Spleen (tissue), 11 donors: ENCODE measurements at regions not wholly inside any gene's neighbourhood (a gene's known extent, or its start where the extent isn't known, plus 50 kb on each side); places are given as distances from the start of the nearest gene placed in this dataset.

Experiments
- DNase-seq: peaks from one replicate; pipeline ENCODE4 v3.0.0-alpha.2; 2020
- H3K27ac ChIP-seq, 8 donors: fragments of 200-600 bp; sonication (generic) in 7 of 8; 1 replicate in 4 of 8; 2 replicates in 4 of 8; pipeline versions ENCODE4 v1.5.0 to v1.8.0; 2016 to 2021; ENCODE audit warnings: inconsistent platforms in 4 of 8, mild to moderate bottlenecking in 4 of 8, moderate library complexity in 1 of 8
- H3K27me3 ChIP-seq, 7 donors: fragments of 200-600 bp; sonication (generic) in 6 of 7; replicated peaks in 1 of 7; 1 replicate in 4 of 7; 2 replicates in 3 of 7; pipeline versions ENCODE4 v1.5.0 to v1.8.0; 2016 to 2021; ENCODE audit warnings: inconsistent platforms in 3 of 7, mild to moderate bottlenecking in 1 of 7
- H3K36me3 ChIP-seq, 6 donors: fragments of 200-600 bp; sonication (generic) in 5 of 6; 1 replicate in 4 of 6; 2 replicates in 2 of 6; pipeline versions ENCODE4 v1.5.0 to v1.8.0; 2016 to 2021; ENCODE audit warnings: inconsistent platforms in 2 of 6
- H3K4me1 ChIP-seq, 6 donors: fragments of 200-600 bp; sonication (generic) in 5 of 6; 1 replicate in 3 of 6; 2 replicates in 3 of 6; pipeline versions ENCODE4 v1.5.0 to v1.8.0; 2016 to 2021; ENCODE audit warnings: inconsistent platforms in 3 of 6
- H3K4me3 ChIP-seq, 8 donors: fragments of 200-600 bp; sonication (generic) in 7 of 8; 1 replicate in 4 of 8; 2 replicates in 4 of 8; pipeline versions ENCODE4 v1.5.0 to v1.8.0; 2016 to 2021; ENCODE audit warnings: inconsistent platforms in 4 of 8, mild to moderate bottlenecking in 4 of 8, moderate library complexity in 2 of 8
- H3K9me3 ChIP-seq, 8 donors: fragments of 200-600 bp; sonication (generic) in 7 of 8; 1 replicate in 4 of 8; 2 replicates in 4 of 8; pipeline versions ENCODE4 v1.5.0 to v1.8.0; 2016 to 2021; ENCODE audit warnings: inconsistent platforms in 4 of 8
- POLR2A ChIP-seq, 3 donors: fragments of 450-650 bp; IDR thresholded peaks; one replicate each; pipeline ENCODE4 v1.5.1; 2017; ENCODE audit warnings: antibody characterized with exemption in 3 of 3, mild to moderate bottlenecking in 1 of 3
- POLR2AphosphoS5 ChIP-seq, 3 donors: sonication (generic); formaldehyde crosslinking; IDR thresholded peaks; one replicate each; pipeline ENCODE4 v1.5.1; 2017; ENCODE audit warnings: antibody characterized with exemption in 3 of 3
- WGBS, 5 donors: extraction: QIAGEN DNeasy Blood & Tissue Kit in 3 of 5; methylation state at CpG; one replicate each; pipeline versions ENCODE4 v1.1.5 to v1.1.7; 2013 to 2018; 5-methylcytosine and 5-hydroxymethylcytosine counted together
- intact Hi-C: fragments of 100-400 bp; cut with DNase I; formaldehyde crosslinking; loops from one replicate; pipeline ENCODE4 v1.15.0; 2023; ENCODE audit warnings: low total_unique reads
- TF ChIP-seq, protein P1 (sequence below), 11 experiments: fragments of 200-600 bp in 7 of 11; fragments of 450-650 bp in 4 of 11; sonication (generic) in 4 of 11; IDR thresholded peaks in 8 of 11; conservative IDR thresholded peaks in 3 of 11; 1 replicate in 7 of 11; 2 replicates in 4 of 11; pipeline versions ENCODE4 v1.4.0 to v1.8.0; 2016 to 2021; ENCODE audit warnings: antibody characterized with exemption in 11 of 11, inconsistent platforms in 4 of 11, mild to moderate bottlenecking in 1 of 11
- donor health status: healthy with polysubstance abuse.
- donor health status: DM: no; HTN: no; CAD: no; lungs with moderate emphysema.
- donor health status: DM: no; HTN: no; CAD: no.
- donor health status: Bipolar disorder and iron deficiency.
- donor health status: healthy.
- donor health status: DM: no; HTN: no; CAD: no.
- donor health status: DM: yes; HTN: yes; CAD: no.

- 73 to 92% (median 86%) methylated on average over 3 of the region's 3 CpGs for WGBS, 5 donors
- DNase-seq = no peak
These were observed 461.2 kb upstream of the CDH5 start for GRCh38 chr16:65905331-65905730.

DNA sequence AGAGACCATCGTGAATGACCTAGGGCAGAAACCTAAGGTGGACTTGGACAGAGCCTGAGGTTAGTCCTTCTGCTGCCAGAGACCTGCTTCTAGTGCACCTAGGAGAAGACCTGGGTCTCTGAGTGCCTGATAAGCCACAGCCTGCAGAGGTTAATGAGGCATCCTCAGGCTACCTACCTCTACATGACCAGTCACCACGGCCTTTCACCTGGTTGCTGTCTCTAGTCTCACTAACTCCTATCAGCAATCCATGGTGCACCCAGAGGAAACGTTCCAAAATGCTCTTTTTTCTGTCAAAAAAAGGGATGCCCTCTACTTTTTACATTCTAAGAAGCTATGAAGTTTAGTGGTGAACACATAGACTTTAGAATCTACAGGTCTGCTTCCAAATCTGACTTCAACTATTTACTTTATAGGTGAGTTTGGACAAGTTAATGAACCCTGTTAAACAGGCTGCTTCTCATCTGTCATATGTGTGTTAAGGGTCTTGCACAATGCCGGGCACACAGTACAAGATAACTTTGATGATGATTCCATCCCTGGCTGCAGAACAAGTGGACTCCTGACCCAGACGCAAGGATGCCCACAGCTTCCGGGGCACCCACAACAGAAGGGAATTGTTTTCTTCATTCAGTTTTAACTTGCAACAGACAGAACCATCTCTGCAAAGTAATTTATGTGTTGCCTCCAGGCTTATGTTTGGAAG lies 469.9 kb upstream of the CDH5 start:
- intact Hi-C loops = no loop called here
- H3K4me1 ChIP-seq = no peaks in the 10 kb centered on the region
- DNase-seq = no peak
- H3K27ac ChIP-seq = no peak overlapping the region
- TF ChIP-seq POLR2A (IDR thresholded peaks at IDR 0.05) = no peak
- TF ChIP-seq, protein P1, sequence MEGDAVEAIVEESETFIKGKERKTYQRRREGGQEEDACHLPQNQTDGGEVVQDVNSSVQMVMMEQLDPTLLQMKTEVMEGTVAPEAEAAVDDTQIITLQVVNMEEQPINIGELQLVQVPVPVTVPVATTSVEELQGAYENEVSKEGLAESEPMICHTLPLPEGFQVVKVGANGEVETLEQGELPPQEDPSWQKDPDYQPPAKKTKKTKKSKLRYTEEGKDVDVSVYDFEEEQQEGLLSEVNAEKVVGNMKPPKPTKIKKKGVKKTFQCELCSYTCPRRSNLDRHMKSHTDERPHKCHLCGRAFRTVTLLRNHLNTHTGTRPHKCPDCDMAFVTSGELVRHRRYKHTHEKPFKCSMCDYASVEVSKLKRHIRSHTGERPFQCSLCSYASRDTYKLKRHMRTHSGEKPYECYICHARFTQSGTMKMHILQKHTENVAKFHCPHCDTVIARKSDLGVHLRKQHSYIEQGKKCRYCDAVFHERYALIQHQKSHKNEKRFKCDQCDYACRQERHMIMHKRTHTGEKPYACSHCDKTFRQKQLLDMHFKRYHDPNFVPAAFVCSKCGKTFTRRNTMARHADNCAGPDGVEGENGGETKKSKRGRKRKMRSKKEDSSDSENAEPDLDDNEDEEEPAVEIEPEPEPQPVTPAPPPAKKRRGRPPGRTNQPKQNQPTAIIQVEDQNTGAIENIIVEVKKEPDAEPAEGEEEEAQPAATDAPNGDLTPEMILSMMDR (IDR thresholded peaks at IDR 0.05 in 8 of 11, conservative IDR thresholded peaks at IDR 0.05 in 3 of 11) = no peak
- no peak for TF ChIP-seq POLR2AphosphoS5 (IDR thresholded peaks at IDR 0.05)
- no peak overlapping the region for H3K4me3 ChIP-seq
- H3K36me3 ChIP-seq = no peaks in the 10 kb centered on the region
- H3K9me3 ChIP-seq = no peaks in the 10 kb centered on the region
- H3K27me3 ChIP-seq = peaks cover 0 to 5% (median 0%) of the 10 kb centered on the region in 7 donors
- 62 to 79% (median 73%) methylated on average over 6 of the region's 6 CpGs for WGBS, 5 donors

More at GRCh38 chr16:65905331-65905730, 461.2 kb upstream of the CDH5 start:
- Histone ChIP-seq H3K4me3 (no peak overlapping the region), H3K27ac (no peak overlapping the region), H3K27me3 (no peaks in the 10 kb centered on the region), H3K36me3 (no peaks in the 10 kb centered on the region), H3K4me1 (no peaks in the 10 kb centered on the region), H3K9me3 (no peaks in the 10 kb centered on the region)
- TF ChIP-seq, protein P1 (IDR thresholded peaks at IDR 0.05 in 8 of 11, conservative IDR thresholded peaks at IDR 0.05 in 3 of 11) = no peak
- no peak for TF ChIP-seq POLR2AphosphoS5 (IDR thresholded peaks at IDR 0.05)
- no peak for TF ChIP-seq POLR2A (IDR thresholded peaks at IDR 0.05)
- intact Hi-C loops = no loop called here

DNA sequence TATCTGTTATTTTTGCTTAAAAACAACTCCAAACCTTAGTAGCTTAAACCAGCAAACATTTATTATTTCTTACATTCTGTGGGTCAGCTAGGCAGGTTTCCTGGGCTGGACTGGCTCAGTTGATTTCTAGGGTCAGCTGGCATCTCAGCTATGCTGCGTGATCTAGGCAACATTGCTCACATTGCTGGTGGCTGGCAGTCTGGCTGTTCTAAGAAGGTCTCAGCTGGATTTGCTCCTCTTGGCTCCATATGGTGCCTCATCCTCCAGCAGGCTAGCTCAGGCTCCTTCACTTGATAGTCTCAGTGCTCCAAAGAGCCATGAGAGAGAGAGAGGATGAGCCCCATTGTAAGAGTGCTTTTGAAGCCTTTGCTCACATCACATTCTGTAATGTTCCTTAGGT lies 470.6 kb upstream of the CDH5 start:
- H3K4me1 ChIP-seq = no peaks in the 10 kb centered on the region
- no peaks in the 10 kb centered on the region for H3K9me3 ChIP-seq
- no peak overlapping the region for H3K27ac ChIP-seq
- H3K4me3 ChIP-seq = no peak overlapping the region
- intact Hi-C loops = no loop called here
- TF ChIP-seq POLR2AphosphoS5 (IDR thresholded peaks at IDR 0.05) = no peak
- DNase-seq = no peak
- WGBS, 5 donors = 81 to 100% (median 92%) methylated on average over 1 of the region's 1 CpG
- no peaks in the 10 kb centered on the region for H3K36me3 ChIP-seq
- H3K27me3 ChIP-seq = peaks cover 0 to 5% (median 0%) of the 10 kb centered on the region in 7 donors

DNA sequence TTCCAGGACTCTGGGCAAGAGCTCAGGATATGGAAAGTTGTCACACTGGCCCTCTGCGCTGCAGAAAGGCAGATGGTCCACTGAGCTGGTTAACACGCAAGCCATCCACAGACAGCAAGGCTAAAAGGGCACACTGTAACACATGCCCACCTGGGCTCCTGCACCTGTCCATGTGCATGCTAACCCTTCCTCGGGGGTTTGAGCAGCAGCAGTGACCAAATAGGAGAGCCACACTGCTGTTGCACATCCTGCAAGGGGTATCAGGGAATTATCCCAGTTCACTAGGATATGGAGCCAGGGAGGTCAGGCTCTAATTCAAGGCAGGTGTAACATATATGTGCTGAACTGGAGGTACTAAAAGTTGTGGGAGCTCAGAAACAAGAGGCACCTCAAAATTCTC lies 471.0 kb upstream of the CDH5 start:
- WGBS, 5 donors = 45 to 91% (median 77%) methylated on average over 2 to 3 of the region's 3 CpGs
- H3K4me3 ChIP-seq = no peak overlapping the region
- intact Hi-C loops = no loop called here
- TF ChIP-seq, protein P1 (IDR thresholded peaks at IDR 0.05 in 8 of 11, conservative IDR thresholded peaks at IDR 0.05 in 3 of 11) = no peak
- TF ChIP-seq POLR2A (IDR thresholded peaks at IDR 0.05) = no peak
- no peak for TF ChIP-seq POLR2AphosphoS5 (IDR thresholded peaks at IDR 0.05)
- DNase-seq = no peak
- peaks cover 0 to 5% (median 0%) of the 10 kb centered on the region in 7 donors for H3K27me3 ChIP-seq
- H3K36me3 ChIP-seq = no peaks in the 10 kb centered on the region
- no peaks in the 10 kb centered on the region for H3K4me1 ChIP-seq
- H3K27ac ChIP-seq = no peak overlapping the region
- H3K9me3 ChIP-seq = no peaks in the 10 kb centered on the region
